IMR-90 (cell line): ENCODE measurements at regions not wholly inside any gene's neighbourhood (a gene's known extent, or its start where the extent isn't known, plus 50 kb on each side); places are given as distances from the start of the nearest gene placed in this dataset.

ENCODE experiments used
- BHLHE40 ChIP-seq: fragments of 150-350 bp; IDR thresholded peaks from 2 replicates; pipeline ENCODE4 v1.6.1; 2016; ENCODE audit warnings: mild to moderate bottlenecking, low read depth, low read length
- MXI1 ChIP-seq: IDR thresholded peaks from 2 replicates; pipeline ENCODE4 v1.6.1; 2012; ENCODE audit warnings: low read depth, mild to moderate bottlenecking, low read length, moderate library complexity, borderline replicate concordance
- NFE2L2 ChIP-seq: fragments of 150-350 bp; IDR thresholded peaks from 2 replicates; pipeline ENCODE4 v1.6.1; 2016; ENCODE audit warnings: low read depth, mild to moderate bottlenecking, low read length
- POLR2A ChIP-seq: IDR thresholded peaks from 2 replicates; pipeline ENCODE4 v1.6.1; 2012; ENCODE audit warnings: mild to moderate bottlenecking, low read depth, low read length
- RFX5 ChIP-seq: IDR thresholded peaks from 2 replicates; pipeline ENCODE4 v1.8.0; 2012; ENCODE audit warnings: low read depth, mild to moderate bottlenecking, low read length, moderate library complexity
- SMC3 ChIP-seq: fragments of 150-350 bp; IDR thresholded peaks from 2 replicates; pipeline ENCODE4 v1.6.1; 2016; ENCODE audit warnings: low read depth, mild to moderate bottlenecking, antibody characterized with exemption, low read length, moderate library complexity
- USF2 ChIP-seq: fragments of 150-350 bp; IDR thresholded peaks from 2 replicates; pipeline ENCODE4 v1.6.1; 2017; ENCODE audit warnings: mild to moderate bottlenecking, antibody characterized with exemption, low read length, low read depth
- TF ChIP-seq, protein P1 (sequence below): conservative IDR thresholded peaks from 2 replicates; pipeline ENCODE4 v1.5.1; 2012; ENCODE audit warnings: mild to moderate bottlenecking, low read depth, low read length, improper control_type of control experiment

- TF ChIP-seq, protein P1, sequence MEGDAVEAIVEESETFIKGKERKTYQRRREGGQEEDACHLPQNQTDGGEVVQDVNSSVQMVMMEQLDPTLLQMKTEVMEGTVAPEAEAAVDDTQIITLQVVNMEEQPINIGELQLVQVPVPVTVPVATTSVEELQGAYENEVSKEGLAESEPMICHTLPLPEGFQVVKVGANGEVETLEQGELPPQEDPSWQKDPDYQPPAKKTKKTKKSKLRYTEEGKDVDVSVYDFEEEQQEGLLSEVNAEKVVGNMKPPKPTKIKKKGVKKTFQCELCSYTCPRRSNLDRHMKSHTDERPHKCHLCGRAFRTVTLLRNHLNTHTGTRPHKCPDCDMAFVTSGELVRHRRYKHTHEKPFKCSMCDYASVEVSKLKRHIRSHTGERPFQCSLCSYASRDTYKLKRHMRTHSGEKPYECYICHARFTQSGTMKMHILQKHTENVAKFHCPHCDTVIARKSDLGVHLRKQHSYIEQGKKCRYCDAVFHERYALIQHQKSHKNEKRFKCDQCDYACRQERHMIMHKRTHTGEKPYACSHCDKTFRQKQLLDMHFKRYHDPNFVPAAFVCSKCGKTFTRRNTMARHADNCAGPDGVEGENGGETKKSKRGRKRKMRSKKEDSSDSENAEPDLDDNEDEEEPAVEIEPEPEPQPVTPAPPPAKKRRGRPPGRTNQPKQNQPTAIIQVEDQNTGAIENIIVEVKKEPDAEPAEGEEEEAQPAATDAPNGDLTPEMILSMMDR: no peak
- TF ChIP-seq MXI1 (no peak), USF2 (no peak), POLR2A (no peak), BHLHE40 (no peak), RFX5 (no peak), SMC3 (no peak), NFE2L2 (no peak)
Measured at GRCh38 chr3:75896265-75896664, 110.9 kb upstream of the ZNF717 start.
